Endometrial microvascular endothelial cells (primary cell): ENCODE measurements at regions not wholly inside any gene's neighbourhood (a gene's known extent, or its start where the extent isn't known, plus 50 kb on each side); places are given as distances from the start of the nearest gene placed in this dataset.

ENCODE experiments used
- in situ Hi-C: cut with HindIII; loops from 2 replicates; pipeline ENCODE4 v1.10.0; 2017; ENCODE audit warnings: low sequenced_read_pairs, low pct_unique_long_range_greater_than_20kb; ENCODE audit errors: inconsistent ontology term

DNA sequence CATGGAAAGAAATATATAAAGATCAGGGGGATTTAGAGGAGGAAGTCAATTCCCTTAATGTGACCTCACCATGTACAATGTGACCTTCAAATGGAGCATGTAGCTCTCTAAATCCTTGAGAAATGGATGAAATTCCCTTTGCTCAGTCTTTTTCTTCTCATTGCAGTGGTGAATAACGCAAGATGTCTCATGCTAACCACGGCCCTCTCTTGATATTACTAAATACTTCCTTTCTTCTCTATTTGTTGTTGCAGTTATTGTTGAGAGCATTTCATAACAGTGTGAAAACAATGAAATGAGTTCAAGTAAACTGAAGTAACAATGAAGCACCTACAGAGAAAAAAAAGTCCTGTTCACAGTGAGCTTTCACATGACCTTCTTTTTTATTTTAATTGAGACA, 55.6 kb downstream of the ZNF281 start:
- in situ Hi-C loops = loop anchor here (25.0 kb wide), 1 partner anchor 108 kb away; no protein-coding TSS in a partner anchor

DNA sequence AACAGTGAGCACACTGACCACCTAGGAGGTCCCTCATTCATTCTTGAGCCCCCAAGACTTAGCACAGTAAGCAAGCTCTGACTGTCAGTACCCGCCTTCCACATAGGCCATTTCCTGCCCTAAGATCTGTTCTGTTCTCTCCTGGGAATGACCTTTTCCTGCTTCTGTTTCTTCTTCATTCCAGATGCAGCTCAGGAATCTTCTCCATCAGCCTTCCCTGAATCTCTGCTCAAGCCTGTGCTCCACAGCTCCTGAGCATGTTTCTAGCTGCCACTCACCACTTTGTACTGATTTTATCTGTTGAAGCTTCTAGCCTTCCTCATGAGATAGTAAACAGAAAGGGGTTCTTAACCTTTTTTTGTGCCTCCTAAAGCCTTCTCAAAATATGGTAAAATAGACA, 56.6 kb downstream of the ZNF281 start:
- in situ Hi-C loops = loop anchor here (25.0 kb wide), 1 partner anchor 109 kb away; no protein-coding TSS in a partner anchor

- in situ Hi-C loops = loop anchor here (25.0 kb wide), 1 partner anchor 110 kb away; no protein-coding TSS in a partner anchor
These were observed 57.8 kb downstream of the ZNF281 start for GRCh38 chr1:200351826-200352549.

DNA sequence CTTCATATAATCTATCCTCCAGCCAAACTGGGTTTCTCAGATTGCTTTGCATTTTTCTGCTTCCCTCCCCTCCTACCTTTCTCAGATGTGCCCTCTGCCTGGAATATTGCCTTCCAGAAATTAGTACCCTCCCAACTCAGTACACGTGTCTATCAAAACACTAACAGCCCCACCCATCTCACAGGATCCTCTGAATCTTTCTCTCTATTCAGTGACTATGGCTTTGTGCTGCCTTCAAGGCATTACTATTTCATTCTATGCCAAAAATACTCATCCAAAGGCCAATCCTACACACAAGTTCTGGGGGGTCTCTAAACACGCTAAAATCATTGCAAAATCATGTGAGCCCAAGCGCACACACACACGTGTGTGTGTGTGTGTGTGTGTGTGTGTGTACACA, 58.4 kb downstream of the ZNF281 start:
- in situ Hi-C loops = loop anchor here (25.0 kb wide), 1 partner anchor 111 kb away; no protein-coding TSS in a partner anchor

DNA sequence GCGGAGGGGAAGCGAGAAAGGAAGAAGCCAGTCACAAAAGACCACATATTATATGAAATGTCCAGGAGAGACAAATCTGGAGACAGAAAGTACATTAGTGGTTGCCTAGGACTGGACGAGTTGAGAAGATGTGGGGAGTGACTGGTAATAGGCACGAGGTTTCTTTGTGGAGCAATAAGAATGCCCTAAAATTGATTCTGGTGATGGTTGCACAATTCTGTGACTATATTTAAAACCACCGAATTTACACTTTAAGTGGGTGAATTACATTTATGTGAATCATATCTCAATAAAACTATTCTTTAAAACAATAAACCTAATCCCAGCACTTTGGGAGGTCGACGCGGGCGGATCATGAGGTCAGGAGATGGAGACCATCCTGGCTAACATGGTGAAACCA, 63.1 kb downstream of the ZNF281 start:
- in situ Hi-C loops = no loop called here

GRCh38 chr1:200345520-200345919, 64.3 kb downstream of the ZNF281 start:
- in situ Hi-C loops = no loop called here

- in situ Hi-C loops = no loop called here
These were observed 66.0 kb downstream of the ZNF281 start for GRCh38 chr1:200343874-200344273.

GRCh38 chr1:200342511-200343311, 67.1 kb downstream of the ZNF281 start:
- in situ Hi-C loops = no loop called here

DNA sequence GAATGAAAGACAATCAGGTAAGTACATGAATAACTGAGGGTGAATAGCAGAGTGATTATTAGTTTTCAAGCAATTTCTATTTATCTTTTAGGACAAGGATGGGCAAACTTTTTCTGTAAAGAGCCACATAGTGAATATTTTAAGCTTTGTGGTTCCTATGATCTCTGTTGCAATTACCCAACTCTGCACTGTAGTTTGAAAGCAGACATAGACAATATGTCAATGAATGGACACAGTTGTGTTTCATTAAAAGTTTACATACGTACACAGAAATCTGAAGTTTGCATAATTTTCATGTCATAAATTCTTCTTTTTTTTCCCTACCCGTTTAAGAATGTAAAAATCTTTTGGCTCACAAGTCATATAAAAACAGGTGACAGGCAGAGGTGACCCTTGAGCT, 71.4 kb downstream of the ZNF281 start:
- in situ Hi-C loops = no loop called here

GRCh38 chr1:200337831-200338230, 72.0 kb downstream of the ZNF281 start:
- in situ Hi-C loops = no loop called here

- in situ Hi-C loops = no loop called here
These were observed 72.4 kb downstream of the ZNF281 start for GRCh38 chr1:200337410-200337809.

GRCh38 chr1:200336901-200337391, 72.9 kb downstream of the ZNF281 start:
- in situ Hi-C loops = no loop called here

- in situ Hi-C loops = no loop called here
These were observed 73.6 kb downstream of the ZNF281 start for GRCh38 chr1:200336101-200336845.

GRCh38 chr1:200334661-200335256, 75.1 kb downstream of the ZNF281 start:
- in situ Hi-C loops = no loop called here

- in situ Hi-C loops = no loop called here
These were observed 76.5 kb downstream of the ZNF281 start for GRCh38 chr1:200333329-200333728.

DNA sequence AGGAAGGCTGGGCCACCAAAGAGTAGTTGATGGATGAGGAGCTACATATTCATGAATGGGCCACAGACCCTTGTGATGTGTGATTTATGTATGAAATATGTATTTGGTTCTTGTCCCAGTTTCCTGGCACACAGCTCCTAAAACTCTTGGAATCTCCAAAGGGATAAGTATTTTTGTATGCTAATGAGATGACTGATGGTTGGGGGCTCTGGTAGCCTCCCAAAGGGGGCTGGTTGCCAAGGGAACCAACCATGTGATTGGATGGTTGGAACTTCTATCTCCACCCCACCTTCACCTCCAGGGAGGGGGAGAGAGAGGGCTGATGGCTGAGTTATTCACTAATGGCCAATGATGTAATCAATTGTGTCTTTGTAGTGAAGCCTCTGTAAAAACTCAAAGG, 77.1 kb downstream of the ZNF281 start:
- in situ Hi-C loops = no loop called here

- in situ Hi-C loops = no loop called here
These were observed 79.0 kb downstream of the ZNF281 start for GRCh38 chr1:200330741-200331428.

DNA sequence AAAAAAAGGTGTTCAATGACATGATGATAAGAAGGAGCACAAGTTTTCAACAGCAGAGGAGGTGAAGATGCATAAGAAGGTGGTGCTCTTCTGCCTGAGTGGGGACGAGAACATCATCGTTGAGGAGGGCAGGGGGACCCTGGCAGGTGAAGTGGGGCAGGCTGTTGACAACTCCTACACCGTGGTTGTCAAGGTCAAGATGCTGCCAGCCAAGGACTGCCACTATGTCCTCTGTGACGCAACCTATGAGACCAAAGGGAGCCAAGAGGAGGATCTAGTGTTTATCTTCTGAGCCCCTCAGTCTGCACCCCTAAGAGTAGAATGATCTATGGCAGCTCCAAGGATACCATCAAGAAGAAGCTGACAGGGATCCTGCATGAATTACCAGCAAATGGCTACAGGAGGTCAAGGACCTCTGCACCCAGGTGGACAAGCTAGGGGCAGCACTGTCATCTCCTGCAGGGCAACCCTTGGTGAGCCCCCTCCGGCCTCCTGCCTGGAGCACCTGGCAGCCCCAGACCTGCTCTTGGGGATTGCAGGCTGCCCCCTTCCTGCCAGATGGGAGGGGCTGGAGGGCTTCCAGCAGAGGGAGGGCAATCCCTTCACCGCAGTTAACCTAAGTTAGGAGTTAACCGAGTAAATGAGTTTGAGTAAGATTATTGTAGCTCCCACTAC, 80.5 kb downstream of the ZNF281 start:
- in situ Hi-C loops = no loop called here
